ENCODE measurements at regions not wholly inside any gene's neighbourhood (a gene's known extent, or its start where the extent isn't known, plus 50 kb on each side); places are given as distances from the start of the nearest gene placed in this dataset.

DNA sequence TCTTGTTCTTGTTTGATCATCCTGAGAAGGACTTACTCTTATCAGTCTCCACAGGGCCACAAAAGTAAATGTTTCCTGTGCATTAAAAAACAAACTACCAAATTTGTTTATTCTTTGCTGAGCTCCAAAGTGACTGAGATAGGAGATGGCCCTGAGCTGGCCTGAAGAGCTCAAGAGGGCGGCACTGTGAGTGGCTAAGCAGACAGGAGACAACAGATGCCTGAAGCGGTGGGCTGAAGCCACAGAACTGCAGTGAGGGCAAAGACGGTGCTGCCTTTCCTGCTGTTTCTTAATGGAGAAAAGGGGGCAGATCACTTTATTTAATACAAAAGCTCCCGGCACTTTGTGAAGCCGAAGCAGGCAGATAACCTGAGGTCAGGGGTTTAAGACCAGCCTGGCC, 379.6 kb downstream of the ARL4A start:
- Histone ChIP-seq H3K27ac (replicated peaks) (no peak overlapping the region), H3K4me3 (replicated peaks; ENCODE audit: insufficient read depth, low read length) (no peak overlapping the region), H3K27me3 (ENCODE audit: insufficient read depth, poor library complexity, severe bottlenecking) (no peaks in the 10 kb centered on the region)
- no peak for DNase-seq (ENCODE audit: low read depth in 1 of 2, low spot score in 1 of 2)
- TF ChIP-seq, protein P1, sequence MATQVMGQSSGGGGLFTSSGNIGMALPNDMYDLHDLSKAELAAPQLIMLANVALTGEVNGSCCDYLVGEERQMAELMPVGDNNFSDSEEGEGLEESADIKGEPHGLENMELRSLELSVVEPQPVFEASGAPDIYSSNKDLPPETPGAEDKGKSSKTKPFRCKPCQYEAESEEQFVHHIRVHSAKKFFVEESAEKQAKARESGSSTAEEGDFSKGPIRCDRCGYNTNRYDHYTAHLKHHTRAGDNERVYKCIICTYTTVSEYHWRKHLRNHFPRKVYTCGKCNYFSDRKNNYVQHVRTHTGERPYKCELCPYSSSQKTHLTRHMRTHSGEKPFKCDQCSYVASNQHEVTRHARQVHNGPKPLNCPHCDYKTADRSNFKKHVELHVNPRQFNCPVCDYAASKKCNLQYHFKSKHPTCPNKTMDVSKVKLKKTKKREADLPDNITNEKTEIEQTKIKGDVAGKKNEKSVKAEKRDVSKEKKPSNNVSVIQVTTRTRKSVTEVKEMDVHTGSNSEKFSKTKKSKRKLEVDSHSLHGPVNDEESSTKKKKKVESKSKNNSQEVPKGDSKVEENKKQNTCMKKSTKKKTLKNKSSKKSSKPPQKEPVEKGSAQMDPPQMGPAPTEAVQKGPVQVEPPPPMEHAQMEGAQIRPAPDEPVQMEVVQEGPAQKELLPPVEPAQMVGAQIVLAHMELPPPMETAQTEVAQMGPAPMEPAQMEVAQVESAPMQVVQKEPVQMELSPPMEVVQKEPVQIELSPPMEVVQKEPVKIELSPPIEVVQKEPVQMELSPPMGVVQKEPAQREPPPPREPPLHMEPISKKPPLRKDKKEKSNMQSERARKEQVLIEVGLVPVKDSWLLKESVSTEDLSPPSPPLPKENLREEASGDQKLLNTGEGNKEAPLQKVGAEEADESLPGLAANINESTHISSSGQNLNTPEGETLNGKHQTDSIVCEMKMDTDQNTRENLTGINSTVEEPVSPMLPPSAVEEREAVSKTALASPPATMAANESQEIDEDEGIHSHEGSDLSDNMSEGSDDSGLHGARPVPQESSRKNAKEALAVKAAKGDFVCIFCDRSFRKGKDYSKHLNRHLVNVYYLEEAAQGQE (IDR thresholded peaks at IDR 0.05; ENCODE audit: insufficient replicate concordance, low read depth): no peak
- TF ChIP-seq POLR2AphosphoS5 (IDR thresholded peaks at IDR 0.05; ENCODE audit: low read depth): no peak
- TF ChIP-seq, protein P2, sequence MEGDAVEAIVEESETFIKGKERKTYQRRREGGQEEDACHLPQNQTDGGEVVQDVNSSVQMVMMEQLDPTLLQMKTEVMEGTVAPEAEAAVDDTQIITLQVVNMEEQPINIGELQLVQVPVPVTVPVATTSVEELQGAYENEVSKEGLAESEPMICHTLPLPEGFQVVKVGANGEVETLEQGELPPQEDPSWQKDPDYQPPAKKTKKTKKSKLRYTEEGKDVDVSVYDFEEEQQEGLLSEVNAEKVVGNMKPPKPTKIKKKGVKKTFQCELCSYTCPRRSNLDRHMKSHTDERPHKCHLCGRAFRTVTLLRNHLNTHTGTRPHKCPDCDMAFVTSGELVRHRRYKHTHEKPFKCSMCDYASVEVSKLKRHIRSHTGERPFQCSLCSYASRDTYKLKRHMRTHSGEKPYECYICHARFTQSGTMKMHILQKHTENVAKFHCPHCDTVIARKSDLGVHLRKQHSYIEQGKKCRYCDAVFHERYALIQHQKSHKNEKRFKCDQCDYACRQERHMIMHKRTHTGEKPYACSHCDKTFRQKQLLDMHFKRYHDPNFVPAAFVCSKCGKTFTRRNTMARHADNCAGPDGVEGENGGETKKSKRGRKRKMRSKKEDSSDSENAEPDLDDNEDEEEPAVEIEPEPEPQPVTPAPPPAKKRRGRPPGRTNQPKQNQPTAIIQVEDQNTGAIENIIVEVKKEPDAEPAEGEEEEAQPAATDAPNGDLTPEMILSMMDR (IDR thresholded peaks at IDR 0.05; ENCODE audit: insufficient read depth, low read length): no peak
- no peak for TF ChIP-seq SPI1 (IDR thresholded peaks at IDR 0.05; ENCODE audit: borderline replicate concordance, low read depth)
- TF ChIP-seq GABPA (IDR thresholded peaks at IDR 0.05; ENCODE audit: low read depth): no peak

DNA sequence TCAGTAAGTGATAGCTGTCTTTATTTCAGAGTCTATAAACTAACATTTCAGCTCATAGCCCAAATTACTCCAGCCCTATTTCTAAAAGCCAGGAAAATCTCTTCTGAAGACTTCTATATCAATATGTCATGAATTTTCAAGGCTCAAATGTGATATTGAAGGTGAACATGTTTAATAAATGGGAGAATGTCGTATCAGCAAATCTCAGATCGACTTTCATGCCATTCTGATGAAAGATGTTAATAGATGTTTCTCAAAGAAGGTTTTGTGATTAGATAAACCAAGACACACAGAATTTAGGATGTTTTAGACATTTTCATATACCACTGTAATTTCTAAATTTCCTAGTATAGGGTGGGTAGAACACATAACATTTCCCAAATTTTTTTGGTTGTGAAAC, 380.6 kb downstream of the ARL4A start:
- TF ChIP-seq SPI1 (IDR thresholded peaks at IDR 0.05; ENCODE audit: borderline replicate concordance, low read depth): no peak
- TF ChIP-seq, protein P1 (IDR thresholded peaks at IDR 0.05; ENCODE audit: insufficient replicate concordance, low read depth): no peak
- TF ChIP-seq POLR2AphosphoS5 (IDR thresholded peaks at IDR 0.05; ENCODE audit: low read depth): no peak
- TF ChIP-seq, protein P2 (IDR thresholded peaks at IDR 0.05; ENCODE audit: insufficient read depth, low read length): no peak
- TF ChIP-seq GABPA (IDR thresholded peaks at IDR 0.05; ENCODE audit: low read depth): no peak
- Histone ChIP-seq H3K27me3 (ENCODE audit: insufficient read depth, poor library complexity, severe bottlenecking) (no peaks in the 10 kb centered on the region), H3K4me3 (replicated peaks; ENCODE audit: insufficient read depth, low read length) (no peak overlapping the region), H3K27ac (replicated peaks) (no peak overlapping the region)
- DNase-seq (ENCODE audit: low read depth in 1 of 2, low spot score in 1 of 2): no peak

DNA sequence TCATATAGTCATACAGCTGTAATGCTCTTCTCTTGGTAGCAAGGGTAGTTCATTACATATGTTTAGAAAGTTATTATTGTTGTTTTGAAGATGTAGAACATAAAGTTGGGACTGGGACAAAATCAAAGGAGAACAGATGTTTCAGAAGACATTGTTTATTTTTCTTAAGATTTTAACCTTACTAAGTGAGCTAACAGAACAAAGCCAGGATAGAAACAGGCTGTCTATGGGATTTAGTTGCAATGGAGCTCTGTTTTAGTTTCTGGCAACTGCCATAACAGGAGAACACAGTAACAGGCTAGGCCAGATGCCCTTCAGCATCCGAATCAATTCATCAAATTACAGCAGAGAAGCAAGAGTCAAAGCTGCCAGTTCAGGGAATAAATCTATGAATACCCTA, 382.4 kb downstream of the ARL4A start:
- DNase-seq (ENCODE audit: low read depth in 1 of 2, low spot score in 1 of 2): no peak
- Histone ChIP-seq H3K4me3 (replicated peaks; ENCODE audit: insufficient read depth, low read length) (no peak overlapping the region), H3K27ac (replicated peaks) (no peak overlapping the region), H3K27me3 (ENCODE audit: insufficient read depth, poor library complexity, severe bottlenecking) (no peaks in the 10 kb centered on the region)
- no peak for TF ChIP-seq POLR2AphosphoS5 (IDR thresholded peaks at IDR 0.05; ENCODE audit: low read depth)

DNA sequence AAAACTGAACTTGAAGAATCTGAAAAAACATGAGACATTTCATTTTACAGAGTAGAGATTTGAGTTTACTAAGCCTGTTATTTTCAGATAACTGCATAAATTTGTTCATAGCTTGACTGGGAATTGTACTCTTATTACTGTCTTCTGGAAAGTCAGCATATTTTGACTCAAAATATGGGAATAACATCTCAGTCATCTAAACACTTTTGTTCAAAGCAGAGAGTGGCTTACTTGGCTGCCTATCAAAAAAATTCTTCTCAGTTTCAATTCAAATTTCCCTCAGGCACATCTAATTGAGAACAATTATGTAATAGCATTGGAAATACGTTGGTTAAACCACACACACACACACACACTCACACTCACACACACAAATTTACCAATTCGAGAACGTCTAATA, 384.6 kb downstream of the ARL4A start:
- Histone ChIP-seq H3K27ac (replicated peaks) (no peak overlapping the region), H3K27me3 (ENCODE audit: insufficient read depth, poor library complexity, severe bottlenecking) (no peaks in the 10 kb centered on the region), H3K4me3 (replicated peaks; ENCODE audit: insufficient read depth, low read length) (no peak overlapping the region)
- no peak for DNase-seq (ENCODE audit: low read depth in 1 of 2, low spot score in 1 of 2)
- TF ChIP-seq GABPA (IDR thresholded peaks at IDR 0.05; ENCODE audit: low read depth) (no peak), POLR2AphosphoS5 (IDR thresholded peaks at IDR 0.05; ENCODE audit: low read depth) (no peak), SPI1 (IDR thresholded peaks at IDR 0.05; ENCODE audit: borderline replicate concordance, low read depth) (no peak)
- TF ChIP-seq, protein P1 (IDR thresholded peaks at IDR 0.05; ENCODE audit: insufficient replicate concordance, low read depth): no peak
- TF ChIP-seq, protein P2 (IDR thresholded peaks at IDR 0.05; ENCODE audit: insufficient read depth, low read length): no peak
